Duodenal mucosa (tissue), 2 donors: ENCODE measurements at regions not wholly inside any gene's neighbourhood (a gene's known extent, or its start where the extent isn't known, plus 50 kb on each side); places are given as distances from the start of the nearest gene placed in this dataset.

Experiments used
- H3K27ac ChIP-seq: one replicate; pipeline ENCODE4 v1.7.0; 2013; ENCODE audit warnings: low read depth, low read length
- H3K27me3 ChIP-seq, 2 donors: one replicate each; pipeline ENCODE4 v1.7.0; 2013; ENCODE audit warnings: low read length in 2 of 2, control low read depth in 1 of 2; ENCODE audit not compliant: insufficient read depth in 2 of 2, control insufficient read depth in 1 of 2
- H3K36me3 ChIP-seq, 2 donors: one replicate each; pipeline ENCODE4 v1.7.0; 2013; ENCODE audit warnings: low read length in 2 of 2, control low read depth in 1 of 2; ENCODE audit not compliant: insufficient read depth in 2 of 2, control insufficient read depth in 1 of 2
- H3K4me1 ChIP-seq, 2 donors: one replicate each; pipeline ENCODE4 v1.7.0; 2013; ENCODE audit warnings: low read length in 2 of 2, control low read depth in 1 of 2; ENCODE audit not compliant: insufficient read depth in 2 of 2, control insufficient read depth in 1 of 2
- H3K4me3 ChIP-seq, 2 donors: one replicate each; pipeline ENCODE4 v1.7.0; 2013; ENCODE audit warnings: low read length in 2 of 2, low read depth in 1 of 2
- H3K9ac ChIP-seq, 2 donors: one replicate each; pipeline ENCODE4 v1.7.0; 2013; ENCODE audit warnings: low read length in 2 of 2, low read depth in 1 of 2
- H3K9me3 ChIP-seq, 2 donors: one replicate each; pipeline ENCODE4 v1.7.0; 2013; ENCODE audit warnings: low read length in 2 of 2, control low read depth in 1 of 2; ENCODE audit not compliant: control insufficient read depth in 1 of 2

- Histone ChIP-seq H3K36me3 (no peaks in the 10 kb centered on the region), H3K9me3 (peaks cover 10 to 31% of the 10 kb centered on the region in 2 donors), H3K4me3 (no peak overlapping the region), H3K27me3 (no peaks in the 10 kb centered on the region), H3K4me1 (no peaks in the 10 kb centered on the region), H3K9ac (no peak overlapping the region), H3K27ac (no peak overlapping the region)
These were observed 849.9 kb downstream of the DCDC2C start for GRCh38 chr2:4553241-4553640.

GRCh38 chr2:4556135-4556896 lies 852.9 kb downstream of the DCDC2C start:
- Histone ChIP-seq H3K27me3 (no peaks in the 10 kb centered on the region), H3K9me3 (peaks cover 3 to 31% of the 10 kb centered on the region in 2 donors), H3K4me3 (no peak overlapping the region), H3K36me3 (no peaks in the 10 kb centered on the region), H3K4me1 (no peaks in the 10 kb centered on the region), H3K9ac (no peak overlapping the region), H3K27ac (no peak overlapping the region)

DNA sequence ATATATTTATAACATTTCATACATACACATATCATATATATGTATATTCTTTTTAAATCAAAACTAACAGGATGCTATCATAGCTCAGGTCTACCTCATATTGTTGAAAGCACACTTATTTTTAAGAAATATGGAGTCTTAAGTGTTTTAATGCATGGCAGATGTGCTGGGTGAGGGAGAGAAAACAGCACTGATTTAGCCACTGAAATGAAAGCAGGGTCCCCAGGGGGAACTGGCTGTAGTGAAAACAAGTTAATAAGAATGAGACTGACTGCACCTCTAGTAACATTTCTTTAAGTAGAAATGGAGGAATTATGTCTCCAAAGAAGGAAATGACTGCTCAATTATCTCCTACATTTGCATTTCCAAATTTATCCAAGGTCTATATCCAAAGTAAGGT lies 857.8 kb downstream of the DCDC2C start:
- no peaks in the 10 kb centered on the region for H3K4me1 ChIP-seq
- peaks cover 7 to 9% of the 10 kb centered on the region in 2 donors for H3K9me3 ChIP-seq
- no peak overlapping the region for H3K27ac ChIP-seq
- no peak overlapping the region for H3K4me3 ChIP-seq
- H3K27me3 ChIP-seq = no peaks in the 10 kb centered on the region
- no peak overlapping the region for H3K9ac ChIP-seq
- H3K36me3 ChIP-seq = no peaks in the 10 kb centered on the region

GRCh38 chr2:4576075-4576474 lies 872.7 kb downstream of the DCDC2C start:
- Histone ChIP-seq H3K4me3 (no peak overlapping the region), H3K27me3 (no peaks in the 10 kb centered on the region), H3K4me1 (no peaks in the 10 kb centered on the region), H3K9ac (no peak overlapping the region), H3K27ac (no peak overlapping the region), H3K9me3 (peaks cover 5 to 7% of the 10 kb centered on the region in 2 donors), H3K36me3 (no peaks in the 10 kb centered on the region)

- no peaks in the 10 kb centered on the region for H3K27me3 ChIP-seq
- H3K4me1 ChIP-seq = no peaks in the 10 kb centered on the region
- no peak overlapping the region for H3K9ac ChIP-seq
- peaks cover 0 to 7% of the 10 kb centered on the region in 2 donors for H3K9me3 ChIP-seq
- H3K27ac ChIP-seq = no peak overlapping the region
- H3K36me3 ChIP-seq = no peaks in the 10 kb centered on the region
- no peak overlapping the region for H3K4me3 ChIP-seq
These were observed 876.6 kb downstream of the DCDC2C start for GRCh38 chr2:4579977-4580376.

- Histone ChIP-seq H3K9ac (no peak overlapping the region), H3K4me1 (no peaks in the 10 kb centered on the region), H3K27ac (no peak overlapping the region), H3K27me3 (no peaks in the 10 kb centered on the region), H3K9me3 (peaks cover 6 to 13% of the 10 kb centered on the region in 2 donors), H3K4me3 (no peak overlapping the region), H3K36me3 (no peaks in the 10 kb centered on the region)
These were observed 881.8 kb downstream of the DCDC2C start for GRCh38 chr2:4585057-4585635.

- no peak overlapping the region for H3K4me3 ChIP-seq
- no peak overlapping the region for H3K27ac ChIP-seq
- H3K9ac ChIP-seq = no peak overlapping the region
- peaks cover 6 to 21% of the 10 kb centered on the region in 2 donors for H3K9me3 ChIP-seq
- H3K27me3 ChIP-seq = no peaks in the 10 kb centered on the region
- no peaks in the 10 kb centered on the region for H3K4me1 ChIP-seq
- no peaks in the 10 kb centered on the region for H3K36me3 ChIP-seq
These were observed 885.2 kb downstream of the DCDC2C start for GRCh38 chr2:4588606-4589005.

- Histone ChIP-seq H3K9ac (no peak overlapping the region), H3K27ac (no peak overlapping the region), H3K4me3 (no peak overlapping the region), H3K9me3 (peaks cover 6 to 21% of the 10 kb centered on the region in 2 donors), H3K36me3 (no peaks in the 10 kb centered on the region), H3K27me3 (no peaks in the 10 kb centered on the region), H3K4me1 (no peaks in the 10 kb centered on the region)
These were observed 887.9 kb downstream of the DCDC2C start for GRCh38 chr2:4591261-4591660.

- no peaks in the 10 kb centered on the region for H3K9me3 ChIP-seq
- no peaks in the 10 kb centered on the region for H3K36me3 ChIP-seq
- H3K4me3 ChIP-seq = no peak overlapping the region
- no peak overlapping the region for H3K9ac ChIP-seq
- no peak overlapping the region for H3K27ac ChIP-seq
- H3K27me3 ChIP-seq = no peaks in the 10 kb centered on the region
- no peaks in the 10 kb centered on the region for H3K4me1 ChIP-seq
These were observed 894.0 kb downstream of the DCDC2C start for GRCh38 chr2:4597400-4597799.

GRCh38 chr2:4604767-4605166 lies 901.4 kb downstream of the DCDC2C start:
- Histone ChIP-seq H3K27me3 (no peaks in the 10 kb centered on the region), H3K27ac (no peak overlapping the region), H3K9me3 (peaks cover 0 to 6% of the 10 kb centered on the region in 2 donors), H3K4me3 (no peak overlapping the region), H3K36me3 (no peaks in the 10 kb centered on the region), H3K9ac (no peak overlapping the region), H3K4me1 (no peaks in the 10 kb centered on the region)
